Spleen (tissue), 7 donors: ENCODE measurements at regions not wholly inside any gene's neighbourhood (a gene's known extent, or its start where the extent isn't known, plus 50 kb on each side); places are given as distances from the start of the nearest gene placed in this dataset.

ENCODE experiments used
- CTCF ChIP-seq, 11 experiments: fragments of 200-600 bp in 7 of 11; fragments of 450-650 bp in 4 of 11; sonication (generic) in 4 of 11; IDR thresholded peaks in 8 of 11; conservative IDR thresholded peaks in 3 of 11; 1 replicate in 7 of 11; 2 replicates in 4 of 11; pipeline versions ENCODE4 v1.4.0 to v1.8.0; 2016 to 2021; ENCODE audit warnings: antibody characterized with exemption in 11 of 11, inconsistent platforms in 4 of 11, mild to moderate bottlenecking in 1 of 11
- POLR2A ChIP-seq, 3 donors: fragments of 450-650 bp; IDR thresholded peaks; one replicate each; pipeline ENCODE4 v1.5.1; 2017; ENCODE audit warnings: antibody characterized with exemption in 3 of 3, mild to moderate bottlenecking in 1 of 3
- POLR2AphosphoS5 ChIP-seq, 3 donors: sonication (generic); formaldehyde crosslinking; IDR thresholded peaks; one replicate each; pipeline ENCODE4 v1.5.1; 2017; ENCODE audit warnings: antibody characterized with exemption in 3 of 3
- donor health status: DM: no; HTN: no; CAD: no; lungs with moderate emphysema.
- donor health status: DM: no; HTN: no; CAD: no.
- donor health status: DM: no; HTN: no; CAD: no.

DNA sequence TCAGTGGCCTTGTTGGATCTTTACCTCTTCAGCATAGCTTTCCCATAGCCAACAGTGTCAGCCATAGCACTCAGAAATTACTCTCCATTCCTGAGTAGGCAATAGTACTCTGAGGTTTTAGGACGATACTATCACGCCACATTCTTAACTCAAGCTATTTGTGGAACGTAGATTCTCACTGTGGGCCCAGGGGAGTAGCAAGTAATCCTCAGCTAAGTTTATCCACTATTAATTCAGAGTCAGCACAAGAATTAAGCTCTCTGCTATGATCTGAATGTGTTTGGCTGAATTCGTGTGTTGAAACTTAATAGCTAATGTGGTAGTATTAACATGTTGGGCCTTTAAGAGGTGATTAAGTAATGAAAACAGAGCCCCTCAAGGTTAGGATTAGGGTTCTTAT lies 858.8 kb upstream of the NUDT12 start:
- TF ChIP-seq CTCF (IDR thresholded peaks at IDR 0.05 in 8 of 11, conservative IDR thresholded peaks at IDR 0.05 in 3 of 11): no peak
- TF ChIP-seq POLR2A (IDR thresholded peaks at IDR 0.05): no peak
- no peak for TF ChIP-seq POLR2AphosphoS5 (IDR thresholded peaks at IDR 0.05)
